Activated CD4-positive, alpha-beta T cell treated with anti-CD3 and anti-CD28 coated beads, Interleukin-10, Interleukin-2, amounts not matched to agents 100 ng/mL and 50 ng/mL, durations not matched to agents 16 hours and 8 hours (primary cell): ENCODE measurements at regions not wholly inside any gene's neighbourhood (a gene's known extent, or its start where the extent isn't known, plus 50 kb on each side); places are given as distances from the start of the nearest gene placed in this dataset.

Experiments
- DNase-seq: peaks from one replicate; pipeline ENCODE4 v3.0.0-alpha.2; 2020

GRCh38 chr10:42952931-42953683 is 123.8 kb upstream of the RET start:
- DNase-seq: no peak

- DNase-seq: no peak
Observed at GRCh38 chr10:42953684-42954674, 122.9 kb upstream of the RET start.

GRCh38 chr10:42954766-42955492 is 121.9 kb upstream of the RET start:
- no peak for DNase-seq

- no peak for DNase-seq
Observed at GRCh38 chr10:42955493-42955889, 121.4 kb upstream of the RET start.

- no peak for DNase-seq
Observed at GRCh38 chr10:42956045-42956444, 120.8 kb upstream of the RET start.

- DNase-seq: no peak
Observed at GRCh38 chr10:42958142-42958868, 118.6 kb upstream of the RET start.

GRCh38 chr10:42959833-42960232 is 117.0 kb upstream of the RET start:
- no peak for DNase-seq

GRCh38 chr10:42960491-42960990 is 116.3 kb upstream of the RET start:
- no peak for DNase-seq

- no peak for DNase-seq
Observed at GRCh38 chr10:42960991-42961795, 115.7 kb upstream of the RET start.

GRCh38 chr10:42961796-42962109 is 115.1 kb upstream of the RET start:
- no peak for DNase-seq

- no peak for DNase-seq
Observed at GRCh38 chr10:42962110-42962901, 114.6 kb upstream of the RET start.

GRCh38 chr10:42962902-42963231 is 114.0 kb upstream of the RET start:
- no peak for DNase-seq

GRCh38 chr10:42963312-42963711 is 113.6 kb upstream of the RET start:
- DNase-seq: no peak

- no peak for DNase-seq
Observed at GRCh38 chr10:42969147-42969546, 107.7 kb upstream of the RET start.

GRCh38 chr10:42969909-42970308 is 107.0 kb upstream of the RET start:
- no peak for DNase-seq

- DNase-seq: no peak
Observed at GRCh38 chr10:42970451-42971250, 106.2 kb upstream of the RET start.

GRCh38 chr10:42971251-42971599 is 105.6 kb upstream of the RET start:
- DNase-seq: no peak

GRCh38 chr10:42972946-42973345 is 103.9 kb upstream of the RET start:
- DNase-seq: no peak

GRCh38 chr10:42973411-42973810 is 103.5 kb upstream of the RET start:
- no peak for DNase-seq
